ENCODE measurements at regions not wholly inside any gene's neighbourhood (a gene's known extent, or its start where the extent isn't known, plus 50 kb on each side); places are given as distances from the start of the nearest gene placed in this dataset.

GRCh38 chr1:90561103-90561783, 155.9 kb downstream of the BARHL2 start:
- Histone ChIP-seq H3F3A (ENCODE audit: insufficient read depth, low read length) (no peaks in the 10 kb centered on the region), H3K9me3 (ENCODE audit: low read length) (no peaks in the 10 kb centered on the region), H3K4me1 (ENCODE audit: insufficient read depth, low read length, severe bottlenecking) (no peaks in the 10 kb centered on the region), H3K9ac (ENCODE audit: low read length) (no peak overlapping the region), H3K27me3 (ENCODE audit: insufficient read depth, low read length) (no peaks in the 10 kb centered on the region), H2AFZ (ENCODE audit: low read length) (no peak overlapping the region), H3K9me2 (ENCODE audit: low read depth, low read length) (no peaks in the 10 kb centered on the region), H4K20me1 (ENCODE audit: insufficient read depth, low read length) (no peaks in the 10 kb centered on the region), H3K27ac (ENCODE audit: low read depth, low read length, poor library complexity, severe bottlenecking) (no peak overlapping the region), H3K36me3 (ENCODE audit: insufficient read depth, low read length) (no peaks in the 10 kb centered on the region), H3K4me3 (ENCODE audit: low read depth, low read length, poor library complexity, severe bottlenecking) (no peak overlapping the region), H3K4me2 (ENCODE audit: low read length) (no peak overlapping the region), H3K79me2 (ENCODE audit: insufficient read depth, low read length) (no peaks in the 10 kb centered on the region)
- TF ChIP-seq EZH2 (IDR thresholded peaks at IDR 0.05; ENCODE audit: borderline replicate concordance, low read length): no peak
- TF ChIP-seq CTCF (IDR thresholded peaks at IDR 0.05; ENCODE audit: low read length): no peak

DNA sequence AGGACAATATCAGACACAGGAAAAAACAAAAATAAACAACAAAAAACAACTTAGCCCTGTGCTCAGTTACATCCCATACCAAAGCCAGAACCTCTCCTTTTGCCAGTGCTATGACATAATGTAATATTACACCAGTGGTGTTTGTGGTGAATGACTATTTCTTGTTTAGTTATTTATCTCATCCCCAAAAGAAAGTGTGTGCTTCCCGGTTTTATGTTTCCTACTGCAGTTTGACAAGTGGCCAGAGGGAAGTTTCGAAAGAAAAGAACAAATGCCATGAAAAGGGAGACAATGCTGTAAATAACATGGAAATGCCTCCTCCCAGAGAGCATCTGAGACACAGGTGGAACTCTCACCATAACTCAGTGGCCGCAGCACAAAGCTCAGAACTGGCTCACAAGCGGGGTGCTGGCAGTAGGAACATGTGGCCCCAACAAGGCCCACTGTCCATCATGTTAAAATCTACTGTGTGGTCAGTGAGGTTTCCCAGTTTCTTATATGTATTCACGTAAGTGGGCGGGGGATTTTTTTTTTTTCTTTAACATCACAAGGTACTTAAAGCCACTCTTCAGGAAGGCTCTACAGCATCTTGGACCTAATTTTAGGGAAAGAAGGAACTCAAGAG, 158.2 kb downstream of the BARHL2 start:
- H3K9ac ChIP-seq (ENCODE audit: low read length): no peak overlapping the region
- H3K9me3 ChIP-seq (ENCODE audit: low read length): no peaks in the 10 kb centered on the region
- H3K27me3 ChIP-seq (ENCODE audit: insufficient read depth, low read length): no peaks in the 10 kb centered on the region
- no peaks in the 10 kb centered on the region for H3K79me2 ChIP-seq (ENCODE audit: insufficient read depth, low read length)
- no peaks in the 10 kb centered on the region for H3K4me1 ChIP-seq (ENCODE audit: insufficient read depth, low read length, severe bottlenecking)
- H3K4me3 ChIP-seq (ENCODE audit: low read depth, low read length, poor library complexity, severe bottlenecking): no peak overlapping the region
- H3K9me2 ChIP-seq (ENCODE audit: low read depth, low read length): no peaks in the 10 kb centered on the region
- H3K36me3 ChIP-seq (ENCODE audit: insufficient read depth, low read length): no peaks in the 10 kb centered on the region
- H3F3A ChIP-seq (ENCODE audit: insufficient read depth, low read length): no peaks in the 10 kb centered on the region
- H3K27ac ChIP-seq (ENCODE audit: low read depth, low read length, poor library complexity, severe bottlenecking): no peak overlapping the region
- H4K20me1 ChIP-seq (ENCODE audit: insufficient read depth, low read length): no peaks in the 10 kb centered on the region
- no peak overlapping the region for H2AFZ ChIP-seq (ENCODE audit: low read length)
- no peak overlapping the region for H3K4me2 ChIP-seq (ENCODE audit: low read length)
- no peak for TF ChIP-seq CTCF (IDR thresholded peaks at IDR 0.05; ENCODE audit: low read length)
- no peak for TF ChIP-seq EZH2 (IDR thresholded peaks at IDR 0.05; ENCODE audit: borderline replicate concordance, low read length)

GRCh38 chr1:90558126-90558525, 159.0 kb downstream of the BARHL2 start:
- Histone ChIP-seq H3K4me3 (ENCODE audit: low read depth, low read length, poor library complexity, severe bottlenecking) (no peak overlapping the region), H3K4me1 (ENCODE audit: insufficient read depth, low read length, severe bottlenecking) (no peaks in the 10 kb centered on the region), H3K36me3 (ENCODE audit: insufficient read depth, low read length) (no peaks in the 10 kb centered on the region), H4K20me1 (ENCODE audit: insufficient read depth, low read length) (no peaks in the 10 kb centered on the region), H3K4me2 (ENCODE audit: low read length) (no peak overlapping the region), H2AFZ (ENCODE audit: low read length) (no peak overlapping the region), H3F3A (ENCODE audit: insufficient read depth, low read length) (no peaks in the 10 kb centered on the region), H3K27me3 (ENCODE audit: insufficient read depth, low read length) (no peaks in the 10 kb centered on the region), H3K9ac (ENCODE audit: low read length) (no peak overlapping the region), H3K79me2 (ENCODE audit: insufficient read depth, low read length) (no peaks in the 10 kb centered on the region), H3K9me2 (ENCODE audit: low read depth, low read length) (no peaks in the 10 kb centered on the region), H3K9me3 (ENCODE audit: low read length) (no peaks in the 10 kb centered on the region), H3K27ac (ENCODE audit: low read depth, low read length, poor library complexity, severe bottlenecking) (no peak overlapping the region)
- TF ChIP-seq EZH2 (IDR thresholded peaks at IDR 0.05; ENCODE audit: borderline replicate concordance, low read length): no peak
- no peak for TF ChIP-seq CTCF (IDR thresholded peaks at IDR 0.05; ENCODE audit: low read length)
